ENCODE measurements at regions not wholly inside any gene's neighbourhood (a gene's known extent, or its start where the extent isn't known, plus 50 kb on each side); places are given as distances from the start of the nearest gene placed in this dataset.

DNA sequence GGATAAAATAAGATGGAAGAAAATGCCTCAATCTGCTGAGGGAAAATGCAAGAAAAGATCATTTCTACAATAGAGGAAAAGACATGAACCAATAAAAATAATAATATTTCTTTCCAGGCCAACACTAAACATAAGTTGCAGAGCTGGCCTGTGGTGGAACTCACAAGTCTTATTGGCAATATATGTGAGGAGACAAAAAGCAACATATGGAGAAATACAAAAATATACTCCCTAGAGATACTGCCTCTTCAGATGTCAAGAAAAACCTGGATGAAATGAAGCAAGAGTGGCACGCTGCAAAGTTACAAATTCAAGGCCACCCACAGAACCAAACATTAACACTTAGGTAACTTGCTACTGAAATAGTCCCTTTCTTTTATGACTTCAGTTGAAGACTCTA, 264.9 kb upstream of the FMN2 start:
- TF ChIP-seq, protein P1, sequence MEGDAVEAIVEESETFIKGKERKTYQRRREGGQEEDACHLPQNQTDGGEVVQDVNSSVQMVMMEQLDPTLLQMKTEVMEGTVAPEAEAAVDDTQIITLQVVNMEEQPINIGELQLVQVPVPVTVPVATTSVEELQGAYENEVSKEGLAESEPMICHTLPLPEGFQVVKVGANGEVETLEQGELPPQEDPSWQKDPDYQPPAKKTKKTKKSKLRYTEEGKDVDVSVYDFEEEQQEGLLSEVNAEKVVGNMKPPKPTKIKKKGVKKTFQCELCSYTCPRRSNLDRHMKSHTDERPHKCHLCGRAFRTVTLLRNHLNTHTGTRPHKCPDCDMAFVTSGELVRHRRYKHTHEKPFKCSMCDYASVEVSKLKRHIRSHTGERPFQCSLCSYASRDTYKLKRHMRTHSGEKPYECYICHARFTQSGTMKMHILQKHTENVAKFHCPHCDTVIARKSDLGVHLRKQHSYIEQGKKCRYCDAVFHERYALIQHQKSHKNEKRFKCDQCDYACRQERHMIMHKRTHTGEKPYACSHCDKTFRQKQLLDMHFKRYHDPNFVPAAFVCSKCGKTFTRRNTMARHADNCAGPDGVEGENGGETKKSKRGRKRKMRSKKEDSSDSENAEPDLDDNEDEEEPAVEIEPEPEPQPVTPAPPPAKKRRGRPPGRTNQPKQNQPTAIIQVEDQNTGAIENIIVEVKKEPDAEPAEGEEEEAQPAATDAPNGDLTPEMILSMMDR (IDR thresholded peaks at IDR 0.05; ENCODE audit: insufficient read depth, low read length, missing control alignments): no peak
- no peak overlapping the region for H3K4me3 ChIP-seq (ENCODE audit: low read depth, low read length)
- POLR2A ChIA-PET: no interaction called here
- CTCF ChIA-PET: no interaction called here
- no peak for DNase-seq (ENCODE audit: low read depth, low spot score)

DNA sequence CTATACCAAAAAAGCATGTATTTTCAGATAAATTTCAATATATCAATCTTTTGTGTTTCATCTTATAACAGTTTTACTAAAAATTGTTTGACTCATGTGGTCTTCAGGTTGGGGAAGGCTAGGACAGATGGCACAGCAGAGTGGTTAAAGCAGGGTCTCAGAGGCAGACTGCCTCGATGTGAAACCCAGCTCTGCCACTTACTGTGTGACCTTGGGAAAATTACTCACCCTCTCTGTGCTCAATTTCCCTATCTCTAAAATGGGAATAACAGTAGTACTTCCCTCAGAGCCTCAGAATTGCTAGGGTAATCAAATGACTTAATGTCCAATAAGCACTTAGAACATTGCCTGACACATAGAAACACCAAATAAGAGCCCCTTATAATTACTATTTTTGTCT, 262.1 kb upstream of the FMN2 start:
- H3K4me3 ChIP-seq (ENCODE audit: low read depth, low read length): no peak overlapping the region
- ChIA-PET CTCF (no interaction called here), POLR2A (no interaction called here)
- TF ChIP-seq, protein P1 (IDR thresholded peaks at IDR 0.05; ENCODE audit: insufficient read depth, low read length, missing control alignments): no peak
- no peak for DNase-seq (ENCODE audit: low read depth, low spot score)

DNA sequence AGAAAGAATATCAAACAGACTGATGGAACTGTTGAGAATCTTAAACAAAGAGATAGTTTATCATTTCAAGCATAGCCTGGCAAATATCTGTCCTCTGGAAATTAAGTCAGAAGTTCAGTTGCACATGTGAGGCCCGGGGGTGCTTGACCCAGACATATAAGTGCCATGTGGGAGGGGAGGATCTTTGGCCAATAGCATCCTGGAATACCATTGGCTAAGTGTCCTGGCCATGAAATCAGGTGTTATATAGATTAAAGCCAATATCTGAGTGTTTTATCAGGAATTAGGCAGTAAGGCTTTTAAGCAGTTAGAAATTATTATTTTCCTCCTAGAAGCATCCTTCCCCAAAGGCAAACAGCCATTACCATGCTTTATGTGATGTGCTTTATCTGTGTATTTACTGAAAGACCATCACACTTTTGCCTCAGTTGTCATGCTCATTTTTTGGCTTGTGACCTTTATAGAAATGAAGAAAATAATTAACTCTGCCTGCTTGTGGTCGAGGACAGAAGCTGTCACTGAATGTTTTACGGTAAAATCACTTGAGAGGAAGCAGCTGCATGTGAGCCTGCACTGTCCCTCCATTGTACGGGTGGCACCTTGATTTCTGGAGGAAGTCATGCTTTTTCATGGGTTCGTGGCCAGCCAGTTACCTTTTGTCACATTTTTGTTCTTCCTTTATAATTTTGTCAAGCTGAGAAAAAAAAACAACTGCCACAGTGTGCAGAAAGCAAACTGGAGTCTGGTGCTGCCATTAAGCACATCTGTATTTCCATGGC, 259.9 kb upstream of the FMN2 start:
- POLR2A ChIA-PET: no interaction called here

DNA sequence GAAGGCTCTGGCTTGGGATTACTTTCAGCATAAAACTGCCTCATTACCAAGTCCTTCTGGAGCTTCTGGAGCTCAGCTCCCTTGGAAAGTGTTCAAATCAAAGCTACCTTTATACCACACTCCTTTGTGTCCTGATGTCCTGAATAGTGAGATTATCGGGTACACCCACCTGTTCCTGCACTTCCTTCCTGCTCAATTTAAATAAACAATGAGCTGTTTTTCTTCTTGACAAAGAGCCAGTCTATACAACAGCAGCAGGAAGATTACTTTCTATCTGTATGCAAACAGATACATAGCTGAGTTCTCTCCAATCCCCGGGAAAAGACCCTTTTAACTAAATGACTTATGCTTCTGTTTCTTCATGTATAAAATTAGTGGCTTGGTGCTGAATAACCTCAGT, 258.0 kb upstream of the FMN2 start:
- POLR2A ChIA-PET: no interaction called here
- CTCF ChIA-PET: no interaction called here
- no peak overlapping the region for H3K4me3 ChIP-seq (ENCODE audit: low read depth, low read length)
- DNase-seq (ENCODE audit: low read depth, low spot score): no peak
- TF ChIP-seq, protein P1 (IDR thresholded peaks at IDR 0.05; ENCODE audit: insufficient read depth, low read length, missing control alignments): no peak

More for the DNA sequence above, 259.9 kb upstream of the FMN2 start:
- CTCF ChIA-PET: no interaction called here
- TF ChIP-seq, protein P1 (IDR thresholded peaks at IDR 0.05; ENCODE audit: insufficient read depth, low read length, missing control alignments): no peak
- no peak overlapping the region for H3K4me3 ChIP-seq (ENCODE audit: low read depth, low read length)
- no peak for DNase-seq (ENCODE audit: low read depth, low spot score)

DNA sequence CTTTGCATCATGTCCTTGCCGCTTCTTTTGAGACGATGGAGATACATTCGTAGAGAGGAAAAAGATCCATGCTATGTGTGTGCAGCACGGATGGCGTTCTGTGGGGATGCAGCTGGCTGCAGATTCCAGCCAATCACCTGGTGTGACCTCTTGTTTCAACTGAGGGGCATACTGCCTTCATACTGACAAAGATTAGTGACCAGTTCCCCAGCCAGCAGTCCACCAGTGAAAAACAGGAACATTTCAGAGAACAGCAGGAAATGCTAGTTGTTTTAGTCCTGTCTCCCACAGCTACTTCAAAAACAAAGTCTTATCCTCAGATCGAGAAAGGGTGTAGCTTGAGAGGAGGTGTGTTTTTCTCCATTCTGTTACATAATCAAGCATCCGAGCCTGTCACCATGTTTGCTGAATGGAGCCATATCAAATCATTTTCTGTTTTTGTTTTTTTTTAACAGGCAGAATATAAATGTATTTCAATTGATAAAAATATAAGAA, 255.7 kb upstream of the FMN2 start:
- TF ChIP-seq, protein P1 (IDR thresholded peaks at IDR 0.05; ENCODE audit: insufficient read depth, low read length, missing control alignments): no peak
- ChIA-PET POLR2A (no interaction called here), CTCF (no interaction called here)
- DNase-seq (ENCODE audit: low read depth, low spot score): no peak
- no peak overlapping the region for H3K4me3 ChIP-seq (ENCODE audit: low read depth, low read length)

DNA sequence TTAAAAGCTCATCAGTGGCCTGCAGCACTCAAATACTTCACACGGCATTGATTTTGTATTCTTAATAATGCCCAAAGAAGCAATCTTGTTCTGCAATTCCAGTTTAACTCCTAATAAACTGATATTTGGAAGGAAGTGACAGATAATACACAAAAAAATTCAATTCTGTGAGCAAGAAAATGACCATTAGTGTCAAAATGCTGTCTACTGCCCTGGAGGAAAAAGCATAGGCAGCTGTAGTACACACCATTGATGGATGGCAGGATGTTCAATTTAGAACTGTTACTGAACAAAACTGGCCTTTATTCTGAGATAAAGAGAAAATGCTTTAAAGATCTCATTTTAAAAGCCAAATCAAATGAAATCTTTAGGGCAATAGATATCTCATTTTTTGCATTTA, 251.3 kb upstream of the FMN2 start:
- TF ChIP-seq, protein P1 (IDR thresholded peaks at IDR 0.05; ENCODE audit: insufficient read depth, low read length, missing control alignments): no peak
- no peak for DNase-seq (ENCODE audit: low read depth, low spot score)
- CTCF ChIA-PET: no interaction called here
- no peak overlapping the region for H3K4me3 ChIP-seq (ENCODE audit: low read depth, low read length)
- POLR2A ChIA-PET: no interaction called here
